ENCODE measurements at regions not wholly inside any gene's neighbourhood (a gene's known extent, or its start where the extent isn't known, plus 50 kb on each side); places are given as distances from the start of the nearest gene placed in this dataset.
"Not testable (repeated sequence)": the region's sequence is repeated elsewhere in the genome, so short reads cannot be mapped to it uniquely, and the experiment has no call there.

- no peaks in the 10 kb centered on the region for H3K4me1 ChIP-seq (ENCODE audit: control insufficient read depth, insufficient read depth, low read length)
- WGBS (ENCODE audit: insufficient coverage): no CpG with 5 or more reads among the region's 1 CpG
Measured at GRCh38 chr5:96200641-96201040, 232.4 kb downstream of the PCSK1 start.

GRCh38 chr5:96199713-96200183 is 233.3 kb downstream of the PCSK1 start:
- DNase-seq (ENCODE audit: low read depth in 4 of 6, low spot score in 6 of 6): no peak
- WGBS (ENCODE audit: insufficient coverage): 100% methylated on average over 2 of the region's 4 CpGs

More at GRCh38 chr5:96200641-96201040, 232.4 kb downstream of the PCSK1 start:
- DNase-seq (ENCODE audit: low read depth in 4 of 6, low spot score in 6 of 6): peak in 1 of 6 donors; percentile 7
- Histone ChIP-seq H3K27me3 (ENCODE audit: control insufficient read depth, insufficient read depth, low read length) (no peaks in the 10 kb centered on the region), H3K9me3 (ENCODE audit: control insufficient read depth, insufficient read depth, low read length) (no peaks in the 10 kb centered on the region), H3K27ac (ENCODE audit: low read depth, low read length) (no peak overlapping the region), H3K4me3 (ENCODE audit: low read depth, low read length) (no peak overlapping the region), H3K36me3 (ENCODE audit: control insufficient read depth, insufficient read depth, low read length) (no peaks in the 10 kb centered on the region)

DNA sequence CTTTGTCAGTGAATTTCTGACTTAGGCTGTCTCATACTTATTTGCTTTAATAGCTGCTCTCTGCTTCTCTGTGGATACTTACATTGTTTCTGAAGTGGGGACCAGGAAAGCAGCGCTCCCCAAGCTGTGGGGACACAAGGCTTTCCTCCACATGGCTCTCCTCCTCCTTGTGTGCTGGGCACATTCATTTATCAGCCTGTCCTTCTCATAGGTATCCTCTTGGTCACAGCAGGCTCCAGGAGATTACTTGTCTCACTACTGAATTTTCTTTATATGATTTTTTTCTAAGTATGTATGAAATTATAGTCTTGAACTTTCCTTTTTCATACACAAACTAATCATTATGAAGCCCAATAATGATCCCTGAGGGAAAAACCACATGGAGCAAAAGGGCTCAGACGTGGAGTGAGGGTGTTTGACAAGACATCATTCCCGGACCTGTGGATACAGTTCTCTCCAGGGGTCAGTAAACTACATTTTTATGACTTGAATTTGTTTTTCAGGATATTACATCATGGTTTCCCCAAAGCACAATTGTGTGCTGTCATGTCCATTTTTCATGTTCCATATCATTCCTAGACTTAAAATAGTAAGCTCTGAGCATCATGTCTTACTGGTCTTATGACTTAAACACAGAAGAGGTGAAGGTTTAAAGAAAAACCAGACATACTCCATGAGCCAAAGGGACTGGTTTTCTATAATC is 234.5 kb downstream of the PCSK1 start:
- H3K36me3 ChIP-seq (ENCODE audit: control insufficient read depth, insufficient read depth, low read length): no peaks in the 10 kb centered on the region
- no peaks in the 10 kb centered on the region for H3K9me3 ChIP-seq (ENCODE audit: control insufficient read depth, insufficient read depth, low read length)
- no peaks in the 10 kb centered on the region for H3K27me3 ChIP-seq (ENCODE audit: control insufficient read depth, insufficient read depth, low read length)
- H3K4me1 ChIP-seq (ENCODE audit: control insufficient read depth, insufficient read depth, low read length): no peaks in the 10 kb centered on the region
- no peak overlapping the region for H3K27ac ChIP-seq (ENCODE audit: low read depth, low read length)
- peak in 1 of 6 donors; percentile 11 for DNase-seq (ENCODE audit: low read depth in 4 of 6, low spot score in 6 of 6)
- 100% methylated on average over 1 of the region's 3 CpGs for WGBS (ENCODE audit: insufficient coverage)
- no peak overlapping the region for H3K4me3 ChIP-seq (ENCODE audit: low read depth, low read length)

More at GRCh38 chr5:96199713-96200183, 233.3 kb downstream of the PCSK1 start:
- Histone ChIP-seq H3K9me3 (ENCODE audit: control insufficient read depth, insufficient read depth, low read length) (no peaks in the 10 kb centered on the region), H3K27ac (ENCODE audit: low read depth, low read length) (no peak overlapping the region), H3K4me3 (ENCODE audit: low read depth, low read length) (no peak overlapping the region), H3K27me3 (ENCODE audit: control insufficient read depth, insufficient read depth, low read length) (no peaks in the 10 kb centered on the region), H3K36me3 (ENCODE audit: control insufficient read depth, insufficient read depth, low read length) (no peaks in the 10 kb centered on the region), H3K4me1 (ENCODE audit: control insufficient read depth, insufficient read depth, low read length) (no peaks in the 10 kb centered on the region)

DNA sequence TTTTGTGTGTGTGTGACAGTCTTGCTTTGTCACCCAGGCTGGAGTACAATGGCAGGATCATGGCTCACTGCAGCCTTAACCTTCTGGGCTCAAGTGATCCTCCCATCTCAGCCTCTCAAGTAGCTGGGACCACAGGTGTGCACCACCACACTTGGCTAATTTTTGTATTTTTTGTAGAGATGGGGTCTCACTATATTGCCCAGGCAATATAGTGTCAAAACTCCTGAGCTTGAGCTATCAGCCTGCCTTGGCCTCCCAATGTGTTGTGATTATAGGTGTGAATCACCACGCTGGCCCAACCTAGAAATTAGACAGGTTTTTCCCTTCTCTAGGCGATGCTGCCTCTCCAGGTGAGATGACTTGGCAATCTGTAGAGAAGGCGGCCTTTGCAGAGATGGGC is 235.3 kb downstream of the PCSK1 start:
- DNase-seq (ENCODE audit: low read depth in 4 of 6, low spot score in 6 of 6); H3K27ac ChIP-seq (ENCODE audit: low read depth, low read length); H3K4me3 ChIP-seq (ENCODE audit: low read depth, low read length); H3K4me1 ChIP-seq (ENCODE audit: control insufficient read depth, insufficient read depth, low read length); H3K9me3 ChIP-seq (ENCODE audit: control insufficient read depth, insufficient read depth, low read length); H3K36me3 ChIP-seq (ENCODE audit: control insufficient read depth, insufficient read depth, low read length); H3K27me3 ChIP-seq (ENCODE audit: control insufficient read depth, insufficient read depth, low read length): not testable (repeated sequence)
- 94% methylated on average over 3 of the region's 3 CpGs for WGBS (ENCODE audit: insufficient coverage)

GRCh38 chr5:96197347-96197746 is 235.7 kb upstream of the ELL2 start:
- Histone ChIP-seq H3K27me3 (ENCODE audit: control insufficient read depth, insufficient read depth, low read length) (no peaks in the 10 kb centered on the region), H3K4me1 (ENCODE audit: control insufficient read depth, insufficient read depth, low read length) (no peaks in the 10 kb centered on the region), H3K36me3 (ENCODE audit: control insufficient read depth, insufficient read depth, low read length) (no peaks in the 10 kb centered on the region), H3K4me3 (ENCODE audit: low read depth, low read length) (no peak overlapping the region), H3K27ac (ENCODE audit: low read depth, low read length) (no peak overlapping the region), H3K9me3 (ENCODE audit: control insufficient read depth, insufficient read depth, low read length) (no peaks in the 10 kb centered on the region)
- DNase-seq (ENCODE audit: low read depth in 4 of 6, low spot score in 6 of 6): no peak
- no CpG with 5 or more reads among the region's 2 CpGs for WGBS (ENCODE audit: insufficient coverage)

- 100% methylated on average over 1 of the region's 1 CpG for WGBS (ENCODE audit: insufficient coverage)
- H3K9me3 ChIP-seq (ENCODE audit: control insufficient read depth, insufficient read depth, low read length): no peaks in the 10 kb centered on the region
- H3K27me3 ChIP-seq (ENCODE audit: control insufficient read depth, insufficient read depth, low read length): no peaks in the 10 kb centered on the region
- H3K27ac ChIP-seq (ENCODE audit: low read depth, low read length): no peak overlapping the region
- no peaks in the 10 kb centered on the region for H3K4me1 ChIP-seq (ENCODE audit: control insufficient read depth, insufficient read depth, low read length)
- no peak for DNase-seq (ENCODE audit: low read depth in 4 of 6, low spot score in 6 of 6)
- no peaks in the 10 kb centered on the region for H3K36me3 ChIP-seq (ENCODE audit: control insufficient read depth, insufficient read depth, low read length)
- H3K4me3 ChIP-seq (ENCODE audit: low read depth, low read length): no peak overlapping the region
Measured at GRCh38 chr5:96196890-96197289, 235.2 kb upstream of the ELL2 start.

- Histone ChIP-seq H3K27me3 (ENCODE audit: control insufficient read depth, insufficient read depth, low read length) (no peaks in the 10 kb centered on the region), H3K4me1 (ENCODE audit: control insufficient read depth, insufficient read depth, low read length) (no peaks in the 10 kb centered on the region), H3K4me3 (ENCODE audit: low read depth, low read length) (no peak overlapping the region), H3K9me3 (ENCODE audit: control insufficient read depth, insufficient read depth, low read length) (no peaks in the 10 kb centered on the region), H3K36me3 (ENCODE audit: control insufficient read depth, insufficient read depth, low read length) (no peaks in the 10 kb centered on the region), H3K27ac (ENCODE audit: low read depth, low read length) (no peak overlapping the region)
- no peak for DNase-seq (ENCODE audit: low read depth in 4 of 6, low spot score in 6 of 6)
- WGBS (ENCODE audit: insufficient coverage): 100% methylated on average over 1 of the region's 4 CpGs
Measured at GRCh38 chr5:96196407-96196806, 234.8 kb upstream of the ELL2 start.

GRCh38 chr5:96195123-96195522 is 233.5 kb upstream of the ELL2 start:
- Histone ChIP-seq H3K4me1 (ENCODE audit: control insufficient read depth, insufficient read depth, low read length) (no peaks in the 10 kb centered on the region), H3K27ac (ENCODE audit: low read depth, low read length) (no peak overlapping the region), H3K27me3 (ENCODE audit: control insufficient read depth, insufficient read depth, low read length) (no peaks in the 10 kb centered on the region), H3K9me3 (ENCODE audit: control insufficient read depth, insufficient read depth, low read length) (no peaks in the 10 kb centered on the region), H3K4me3 (ENCODE audit: low read depth, low read length) (no peak overlapping the region), H3K36me3 (ENCODE audit: control insufficient read depth, insufficient read depth, low read length) (no peaks in the 10 kb centered on the region)
- WGBS (ENCODE audit: insufficient coverage): no CpG with 5 or more reads among the region's 1 CpG
- DNase-seq (ENCODE audit: low read depth in 4 of 6, low spot score in 6 of 6): no peak

DNA sequence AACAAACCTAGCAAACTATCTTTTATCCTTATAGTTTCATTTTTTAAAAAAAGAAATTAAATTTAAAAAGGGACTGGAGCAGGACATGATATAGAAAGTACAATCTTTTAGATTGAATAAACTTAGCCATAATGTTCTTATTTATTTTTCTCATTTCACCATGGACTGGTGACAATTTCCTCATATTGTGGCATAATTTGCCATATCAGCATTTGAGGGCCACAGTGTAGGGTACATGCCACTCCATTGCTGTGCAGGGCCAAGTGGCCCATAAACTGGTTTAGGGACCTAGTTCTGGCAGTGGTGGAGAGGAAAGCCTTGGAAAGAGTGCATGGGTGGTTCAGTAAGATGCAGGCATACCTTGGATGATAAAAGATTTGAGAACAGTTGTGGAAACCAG is 232.9 kb upstream of the ELL2 start:
- Histone ChIP-seq H3K4me3 (ENCODE audit: low read depth, low read length) (no peak overlapping the region), H3K4me1 (ENCODE audit: control insufficient read depth, insufficient read depth, low read length) (no peaks in the 10 kb centered on the region), H3K9me3 (ENCODE audit: control insufficient read depth, insufficient read depth, low read length) (no peaks in the 10 kb centered on the region), H3K27me3 (ENCODE audit: control insufficient read depth, insufficient read depth, low read length) (no peaks in the 10 kb centered on the region), H3K36me3 (ENCODE audit: control insufficient read depth, insufficient read depth, low read length) (no peaks in the 10 kb centered on the region), H3K27ac (ENCODE audit: low read depth, low read length) (no peak overlapping the region)
- no peak for DNase-seq (ENCODE audit: low read depth in 4 of 6, low spot score in 6 of 6)

DNA sequence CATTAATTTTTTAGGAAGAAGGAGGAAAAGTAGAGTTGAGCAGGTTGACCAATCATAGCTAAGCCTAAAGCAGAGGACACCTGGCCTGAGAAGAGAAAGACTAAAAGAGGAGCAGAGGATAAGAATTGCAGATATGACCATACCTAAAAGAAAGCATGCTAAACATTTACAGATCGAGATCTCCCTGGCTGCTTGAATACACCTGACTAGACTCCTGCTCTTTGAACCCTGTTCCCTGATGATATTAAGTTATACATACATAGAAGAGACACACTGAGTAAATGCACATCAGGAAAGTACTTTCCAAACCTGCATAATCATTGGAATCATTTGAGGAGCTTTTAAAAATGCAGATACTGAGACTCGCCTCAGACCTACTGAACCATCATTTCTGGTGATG is 232.3 kb upstream of the ELL2 start:
- H3K36me3 ChIP-seq (ENCODE audit: control insufficient read depth, insufficient read depth, low read length): no peaks in the 10 kb centered on the region
- H3K4me1 ChIP-seq (ENCODE audit: control insufficient read depth, insufficient read depth, low read length): no peaks in the 10 kb centered on the region
- WGBS (ENCODE audit: insufficient coverage): 100% methylated on average over 1 of the region's 2 CpGs
- H3K27ac ChIP-seq (ENCODE audit: low read depth, low read length): no peak overlapping the region
- no peaks in the 10 kb centered on the region for H3K27me3 ChIP-seq (ENCODE audit: control insufficient read depth, insufficient read depth, low read length)
- no peak overlapping the region for H3K4me3 ChIP-seq (ENCODE audit: low read depth, low read length)
- DNase-seq (ENCODE audit: low read depth in 4 of 6, low spot score in 6 of 6): no peak
- no peaks in the 10 kb centered on the region for H3K9me3 ChIP-seq (ENCODE audit: control insufficient read depth, insufficient read depth, low read length)

Measured in spinal cord (tissue), 9 donors.